ENCODE measurements at regions not wholly inside any gene's neighbourhood (a gene's known extent, or its start where the extent isn't known, plus 50 kb on each side); places are given as distances from the start of the nearest gene placed in this dataset.

- TF ChIP-seq CTCF (IDR thresholded peaks at IDR 0.05; ENCODE audit: insufficient read depth, low read depth, low read length) (no peak), EZH2 (IDR thresholded peaks at IDR 0.05; ENCODE audit: insufficient read depth, low read length) (no peak)
Observed at GRCh38 chr2:194443926-194444325, 1213.1 kb upstream of the SLC39A10 start.
